NCI-H524 treated with DMSO at 0.1 percent for 48 hours (cell line): ENCODE measurements at regions not wholly inside any gene's neighbourhood (a gene's known extent, or its start where the extent isn't known, plus 50 kb on each side); places are given as distances from the start of the nearest gene placed in this dataset.

ENCODE experiments used
- DNase-seq: peaks from one replicate; lab custom pipeline; 2025; lab: John Stamatoyannopoulos, UW

DNA sequence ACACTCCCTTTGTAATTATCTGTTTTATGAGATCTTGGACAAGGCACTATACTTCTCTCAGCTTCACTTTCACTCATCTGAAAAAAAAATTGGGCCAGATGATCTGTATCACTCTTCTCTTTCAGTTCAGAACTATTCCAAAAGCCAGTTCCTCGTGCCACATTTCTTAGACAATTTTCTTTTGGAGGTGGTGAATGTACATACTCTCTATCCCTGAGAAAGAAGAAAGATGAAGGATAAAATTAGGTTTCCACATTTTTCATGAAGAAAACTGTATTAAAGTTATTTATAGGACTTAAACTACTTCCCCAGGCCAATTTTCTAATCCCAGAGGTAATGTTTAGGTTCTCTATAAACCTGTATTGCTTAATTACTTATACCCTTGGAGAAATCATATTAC, 171.6 kb downstream of the SLC6A15 start:
- no peak for DNase-seq

DNA sequence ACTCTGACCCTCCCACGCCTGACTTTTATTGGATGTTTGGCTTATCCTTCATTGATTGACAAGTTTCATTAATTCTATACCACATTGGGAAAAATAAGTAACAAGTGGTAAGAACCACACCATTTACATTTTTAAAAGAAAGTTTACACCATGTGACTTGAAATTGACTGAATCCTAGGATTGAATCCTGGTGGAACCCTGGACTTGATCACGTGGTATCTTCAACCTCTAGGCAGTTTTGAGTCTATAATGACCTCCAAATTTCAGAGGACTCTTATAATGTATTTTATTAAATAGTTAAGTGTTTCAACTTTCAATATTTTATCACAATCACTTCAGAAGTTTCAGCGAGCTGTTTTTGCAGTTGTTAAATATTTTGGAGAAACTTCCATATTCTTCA, 172.0 kb downstream of the SLC6A15 start:
- no peak for DNase-seq

DNA sequence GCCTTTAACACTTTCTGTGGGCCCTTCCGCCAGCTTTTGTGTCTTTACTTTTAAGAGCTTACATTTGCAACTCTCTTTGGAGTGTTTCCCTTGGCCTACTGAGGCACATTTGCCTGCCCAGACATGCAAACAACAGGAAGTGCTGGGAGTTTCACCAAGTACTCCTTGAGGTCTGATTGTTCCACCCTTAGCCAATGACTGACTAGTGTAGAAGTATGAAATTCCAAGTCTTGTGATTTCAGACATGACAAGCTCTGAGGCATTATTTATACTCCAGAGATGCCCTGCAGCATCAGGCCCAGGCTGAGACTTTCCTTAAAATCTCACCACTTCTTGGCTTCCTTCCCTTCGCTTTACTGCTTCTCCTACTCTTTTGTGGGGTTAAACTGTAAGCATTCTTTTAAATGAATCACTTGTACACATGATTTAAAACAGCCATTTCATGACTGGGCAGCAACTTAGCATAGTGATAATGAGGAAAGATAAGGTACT, 174.1 kb downstream of the SLC6A15 start:
- DNase-seq = no peak

DNA sequence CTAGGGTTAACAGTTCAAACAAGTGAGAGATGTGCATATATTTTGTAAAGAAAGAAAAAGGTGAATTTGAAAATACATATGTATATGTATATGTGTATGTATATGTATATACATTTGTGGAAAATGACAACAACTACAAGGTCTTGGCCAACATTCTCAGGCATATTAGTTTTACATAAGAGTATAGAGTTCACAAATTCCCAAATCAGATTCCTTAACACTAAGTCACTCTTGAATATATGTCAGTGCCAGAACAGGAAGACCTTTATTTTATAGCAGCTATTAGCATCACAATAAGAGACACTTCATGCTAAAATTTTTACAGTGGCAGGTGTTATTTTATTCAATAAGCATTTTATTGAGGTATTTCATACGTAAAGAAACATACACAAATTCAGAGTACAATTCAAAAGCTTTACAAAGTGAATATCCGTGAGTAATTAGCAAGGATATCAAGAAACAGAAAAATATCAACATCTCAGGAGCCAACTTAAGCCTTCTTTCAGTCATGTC, 179.7 kb downstream of the SLC6A15 start:
- DNase-seq = no peak

DNA sequence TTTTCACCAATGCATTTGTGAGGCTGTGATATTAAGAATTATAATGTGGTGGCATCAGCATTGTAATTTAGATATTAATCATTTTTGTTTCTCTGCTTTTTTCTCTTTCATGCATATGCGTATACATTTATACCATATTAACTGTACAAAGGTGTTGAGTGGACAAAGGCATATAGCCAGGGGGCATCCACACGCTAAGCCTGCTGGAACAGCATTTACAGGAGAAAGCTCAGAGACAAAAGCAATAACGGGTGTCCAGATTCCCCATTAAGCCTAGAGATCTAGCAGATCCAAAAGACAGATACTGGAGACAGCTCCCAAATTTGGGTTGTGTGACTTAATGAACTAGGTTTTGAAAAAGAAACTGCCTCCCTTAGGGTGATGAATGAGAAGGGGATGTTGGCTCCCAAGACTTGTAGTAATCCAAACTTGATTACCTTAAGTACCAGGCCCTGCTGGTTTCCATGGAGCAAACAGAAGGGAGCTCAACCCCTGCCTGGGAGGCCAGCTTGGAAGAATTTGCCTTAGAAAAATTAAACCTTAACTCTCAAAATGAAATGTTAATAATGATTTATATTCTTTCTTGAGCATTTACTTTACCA, 181.9 kb downstream of the SLC6A15 start:
- DNase-seq = no peak

DNA sequence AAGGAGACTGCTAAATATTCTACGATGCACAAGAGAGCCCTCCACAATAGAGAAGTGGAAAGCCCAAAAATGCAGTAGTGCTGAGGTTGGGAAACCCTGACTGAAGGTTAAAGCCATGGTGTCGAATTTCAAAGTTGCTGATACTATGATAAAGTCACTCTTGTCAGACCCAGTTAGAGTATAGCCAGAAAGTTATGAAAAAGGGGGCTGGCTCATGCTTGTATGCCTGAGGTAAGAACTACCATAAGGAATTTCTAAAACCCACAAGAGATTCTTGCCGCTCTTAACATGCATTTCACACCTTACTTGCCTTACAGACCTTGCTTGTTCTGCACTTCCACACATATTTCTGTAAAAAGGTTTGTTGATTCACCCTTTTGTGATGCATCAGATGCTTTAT, 184.6 kb downstream of the SLC6A15 start:
- DNase-seq = no peak

DNA sequence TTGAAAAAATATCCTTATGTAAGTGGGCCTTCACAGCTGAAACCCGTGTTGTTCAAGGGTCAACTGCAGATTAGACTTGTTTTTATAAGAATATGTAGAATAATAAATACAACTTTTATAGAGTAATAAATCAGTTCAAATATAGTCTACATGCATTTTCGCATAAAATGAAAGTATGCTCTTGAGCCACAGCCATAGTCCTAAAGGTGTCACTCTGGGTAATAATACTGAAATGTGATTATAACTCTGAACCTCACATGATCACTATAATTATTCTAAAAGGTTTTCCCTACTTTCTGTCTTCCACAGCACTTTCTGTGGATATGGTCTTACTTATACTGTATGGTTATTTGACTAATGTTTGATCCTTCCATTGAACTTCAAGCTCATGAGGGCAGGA, 185.8 kb downstream of the SLC6A15 start:
- DNase-seq = no peak

DNA sequence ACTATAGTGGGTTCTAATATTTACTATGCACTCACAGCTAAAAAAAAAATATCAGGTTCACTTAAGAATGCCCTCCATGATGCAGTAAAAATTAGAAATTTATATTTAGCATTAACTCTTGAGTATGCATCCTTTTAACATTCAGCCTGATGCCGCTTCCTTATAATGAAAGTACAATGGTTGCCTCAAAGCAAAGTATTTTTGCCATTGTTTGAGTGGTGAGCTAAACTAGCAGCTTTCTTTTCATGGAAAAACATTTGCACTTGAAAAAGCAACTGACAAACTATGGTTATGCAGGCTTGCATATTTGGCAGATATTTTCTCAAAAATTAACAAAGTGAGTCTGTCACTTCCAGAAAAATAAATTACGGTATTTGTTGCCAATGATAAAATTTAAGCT, 188.6 kb downstream of the SLC6A15 start:
- DNase-seq = no peak

DNA sequence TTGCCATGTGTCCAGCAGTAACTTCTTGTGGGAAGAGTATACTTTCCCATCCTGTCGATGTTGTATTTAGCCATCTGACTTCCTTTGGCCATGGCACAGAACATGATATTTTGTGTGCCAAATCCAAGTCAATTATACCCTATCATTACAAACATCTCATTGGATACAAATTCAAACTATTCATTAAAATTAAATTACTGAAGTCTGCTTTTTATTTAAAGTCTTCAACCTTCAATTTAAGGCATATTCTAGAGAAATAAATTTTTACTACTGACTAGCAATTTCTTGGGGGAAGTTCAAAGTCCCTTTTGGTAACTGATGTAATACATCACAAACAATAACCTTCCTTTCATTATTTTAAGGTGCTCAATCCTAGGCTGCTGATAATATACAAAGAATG, 192.6 kb downstream of the SLC6A15 start:
- no peak for DNase-seq

DNA sequence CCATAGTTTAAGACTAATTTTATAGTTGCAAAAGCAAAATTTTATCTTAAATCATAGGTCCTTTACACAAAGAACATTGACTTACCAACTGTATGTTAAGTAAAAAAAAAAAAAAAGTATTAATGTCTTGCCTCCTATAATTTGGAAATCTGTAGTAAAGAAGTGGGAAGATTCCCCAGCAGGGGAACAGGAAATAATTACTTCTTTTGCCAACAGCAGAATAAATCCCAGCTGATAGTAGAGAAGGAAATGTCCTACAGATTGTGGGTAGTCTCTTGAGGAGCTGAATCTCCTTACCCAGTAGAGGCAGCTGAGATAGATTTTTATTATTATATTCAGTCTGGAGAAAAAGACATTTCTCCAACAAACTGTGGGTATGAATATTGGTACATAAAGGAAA, 193.7 kb downstream of the SLC6A15 start:
- DNase-seq = no peak

DNA sequence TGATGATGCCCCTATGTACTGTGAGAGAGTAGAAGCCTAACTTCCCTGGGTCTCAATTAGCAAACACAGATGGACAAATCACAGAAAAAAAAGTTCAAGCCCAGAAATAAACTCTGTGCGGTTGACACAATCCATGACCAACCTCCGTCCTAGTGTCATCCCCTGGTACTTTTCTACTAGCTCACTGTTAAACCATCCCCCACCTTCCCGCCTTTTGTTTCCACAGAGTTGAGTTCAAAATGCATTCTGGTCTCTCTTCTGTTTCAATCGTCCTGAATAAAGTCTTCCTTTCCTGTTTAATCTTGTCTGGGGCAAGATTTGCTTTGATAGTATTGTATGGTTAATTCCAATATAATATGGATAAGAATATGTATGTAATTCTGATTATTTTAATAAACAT, 199.9 kb downstream of the SLC6A15 start:
- DNase-seq = no peak

DNA sequence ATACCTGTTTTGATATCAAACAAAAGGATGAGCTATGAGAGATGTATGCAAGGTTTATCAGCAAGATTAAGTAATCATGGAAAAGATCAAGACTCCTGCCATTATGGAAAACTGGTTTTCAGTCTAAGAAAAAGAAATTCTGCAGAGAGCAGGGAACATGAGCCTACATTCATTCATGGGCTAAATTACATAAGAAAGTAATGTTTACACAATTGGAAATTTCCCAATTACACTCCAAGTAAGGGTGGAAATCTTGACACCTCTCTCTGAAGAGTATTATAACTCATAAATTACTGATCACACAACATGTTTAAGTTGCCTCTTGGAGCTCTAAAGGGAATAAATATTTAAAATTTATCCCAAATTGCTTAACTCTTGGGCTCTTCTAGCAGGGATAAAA, 206.2 kb downstream of the SLC6A15 start:
- DNase-seq = no peak

DNA sequence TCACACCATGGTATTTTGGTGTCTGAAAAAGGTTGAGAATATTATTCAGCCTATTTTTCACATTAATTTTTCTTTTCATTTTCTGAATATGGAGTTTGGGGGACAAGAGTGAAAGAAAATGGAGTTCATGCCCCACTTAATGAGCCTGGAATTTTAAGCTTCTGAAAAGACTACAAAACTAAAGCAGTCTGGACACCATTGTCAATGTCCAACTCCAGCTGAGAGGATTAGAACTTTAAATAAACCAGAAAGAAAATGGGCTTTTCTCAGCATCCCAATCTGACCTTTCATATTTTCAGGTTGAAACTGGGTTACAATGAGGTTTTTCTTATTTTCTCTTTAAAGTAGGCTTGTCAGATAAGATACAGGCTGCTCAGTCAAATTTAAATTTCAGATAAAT, 207.7 kb downstream of the SLC6A15 start:
- DNase-seq = no peak

DNA sequence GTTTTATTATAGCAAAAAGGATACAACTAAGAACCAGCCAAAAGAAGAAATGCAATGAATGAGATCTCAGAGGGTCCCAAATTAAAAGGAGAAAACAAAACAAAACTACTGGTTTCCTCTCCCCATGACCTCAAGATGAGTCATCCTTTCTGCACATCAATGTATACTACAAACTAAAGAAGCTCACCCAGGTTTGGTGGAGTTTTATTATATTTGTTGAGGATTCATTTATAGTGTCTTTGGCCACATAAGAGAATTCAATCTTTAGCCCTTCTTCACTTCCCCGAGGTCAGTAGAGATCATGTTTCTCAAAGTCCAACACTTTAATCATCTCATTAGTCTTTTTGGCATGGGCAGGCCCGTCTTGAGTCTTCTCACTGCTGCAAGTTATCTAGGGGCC, 210.6 kb downstream of the SLC6A15 start:
- no peak for DNase-seq

DNA sequence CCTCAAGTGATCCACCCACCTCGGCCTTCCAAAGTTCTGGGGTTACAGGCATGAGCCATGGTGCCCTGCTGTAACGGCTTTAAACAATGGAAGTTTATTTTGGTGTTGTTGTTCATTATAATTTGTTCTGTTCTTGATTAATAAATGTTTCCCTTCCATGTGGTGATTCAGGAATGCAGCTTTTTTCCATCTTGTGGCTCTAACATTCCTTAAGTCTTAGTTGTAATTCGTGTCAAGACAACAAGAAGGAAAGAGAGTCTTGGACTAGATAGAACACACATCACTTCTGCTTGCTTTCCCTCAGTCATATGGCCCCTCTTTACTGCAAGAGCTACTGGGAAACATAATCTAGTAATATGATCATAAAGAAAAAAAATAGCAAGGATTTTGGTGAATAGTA, 211.6 kb downstream of the SLC6A15 start:
- no peak for DNase-seq

DNA sequence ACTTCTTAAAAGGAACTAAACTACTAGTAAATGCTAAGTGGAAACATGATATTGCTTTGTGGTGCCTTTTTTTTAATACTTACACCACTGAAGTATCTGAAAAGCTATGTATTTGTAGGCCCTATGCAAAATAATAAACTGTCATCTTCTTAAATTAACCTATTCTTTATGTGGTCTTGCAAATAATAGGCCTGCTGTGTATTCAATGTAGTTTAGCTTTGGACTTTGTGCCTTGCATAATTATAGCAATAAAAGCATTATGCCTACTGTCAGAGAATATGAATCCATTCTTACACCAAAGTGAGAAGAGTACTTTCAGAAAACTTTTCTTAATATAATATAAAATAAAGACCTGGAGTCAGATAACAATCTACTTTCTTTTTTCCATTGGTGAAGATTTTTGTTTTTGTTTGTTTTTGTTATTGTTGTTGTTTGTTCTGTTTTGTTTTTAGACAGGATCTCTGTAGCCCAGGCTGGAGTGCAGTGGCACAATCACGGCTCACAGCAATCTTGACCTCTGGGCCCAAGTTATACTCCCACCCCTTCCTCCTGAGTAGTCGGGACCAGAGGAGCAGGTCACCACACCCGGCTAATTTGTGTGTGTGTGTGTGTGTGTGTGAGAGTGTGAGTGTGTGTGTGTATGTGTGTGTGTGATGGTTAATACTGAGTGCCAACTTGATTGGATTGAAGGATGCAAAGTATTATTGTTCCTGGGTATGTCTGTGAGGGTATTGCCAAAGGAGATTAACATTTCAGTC, 213.8 kb downstream of the SLC6A15 start:
- DNase-seq = no peak

DNA sequence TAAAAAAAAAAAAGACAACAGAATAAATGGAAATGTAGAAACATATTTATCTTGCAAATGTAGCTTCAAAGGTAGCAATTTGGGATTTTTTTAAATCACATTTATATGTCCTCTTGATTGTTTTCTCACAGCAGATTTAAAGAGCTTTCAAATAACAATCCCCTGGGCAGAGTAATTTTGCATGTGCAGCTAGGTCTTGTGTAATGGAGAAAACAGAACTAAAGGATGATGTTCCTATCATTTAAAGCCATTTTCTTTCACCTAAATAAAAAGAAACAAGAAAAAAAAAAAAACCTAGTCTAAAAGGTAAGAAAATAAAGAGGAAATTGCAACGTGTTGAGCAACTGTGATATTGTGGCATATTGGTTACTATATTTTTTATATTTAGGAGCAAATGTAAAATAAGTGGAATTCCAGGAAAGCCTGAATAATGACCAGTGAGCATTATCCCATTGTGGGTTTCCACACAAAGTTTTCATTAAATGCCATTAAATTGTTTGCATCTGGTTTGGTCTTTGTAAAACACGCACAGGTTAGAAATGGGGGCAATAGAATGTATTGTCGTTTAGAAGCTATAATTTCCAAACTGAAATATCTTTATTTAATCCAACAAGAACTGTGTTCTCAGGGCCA, 215.6 kb downstream of the SLC6A15 start:
- no peak for DNase-seq

DNA sequence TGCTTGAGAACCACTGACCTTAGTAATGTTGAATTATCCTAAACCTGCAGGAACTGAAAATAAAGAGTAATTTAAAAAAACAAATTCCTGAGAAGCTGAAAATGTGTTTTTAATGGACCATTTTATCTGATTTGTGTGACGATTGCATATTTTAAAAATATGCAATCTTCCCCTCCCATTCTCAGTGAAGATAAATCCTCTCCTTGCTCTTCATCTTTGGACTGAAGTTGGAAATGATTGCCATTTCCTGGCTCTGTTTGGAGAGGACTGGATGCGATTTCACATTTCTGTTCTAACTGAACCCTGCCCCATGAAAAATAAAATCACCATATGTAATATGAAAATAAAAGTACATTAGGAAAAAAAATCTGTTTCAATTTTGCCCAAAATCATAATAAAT, 216.3 kb downstream of the SLC6A15 start:
- DNase-seq = no peak

DNA sequence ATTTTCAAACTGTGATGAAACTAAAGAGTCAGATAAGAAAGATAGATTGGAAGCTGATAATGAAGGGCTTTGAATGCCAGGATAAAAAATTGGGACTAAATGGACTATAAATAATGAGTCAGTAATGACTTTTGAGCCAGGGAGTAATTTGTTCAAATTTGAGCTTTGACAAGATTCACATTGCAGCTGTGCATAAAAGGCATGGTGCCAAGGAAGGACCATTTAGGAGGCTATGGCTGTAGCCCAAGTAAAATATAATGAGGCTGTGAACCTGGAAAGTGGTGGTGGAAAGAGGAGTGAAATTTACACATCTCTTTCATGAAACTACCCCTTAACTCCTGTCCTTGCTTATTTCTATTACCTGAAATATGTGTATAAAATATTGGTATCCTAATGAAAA, 218.5 kb downstream of the SLC6A15 start:
- DNase-seq = no peak

DNA sequence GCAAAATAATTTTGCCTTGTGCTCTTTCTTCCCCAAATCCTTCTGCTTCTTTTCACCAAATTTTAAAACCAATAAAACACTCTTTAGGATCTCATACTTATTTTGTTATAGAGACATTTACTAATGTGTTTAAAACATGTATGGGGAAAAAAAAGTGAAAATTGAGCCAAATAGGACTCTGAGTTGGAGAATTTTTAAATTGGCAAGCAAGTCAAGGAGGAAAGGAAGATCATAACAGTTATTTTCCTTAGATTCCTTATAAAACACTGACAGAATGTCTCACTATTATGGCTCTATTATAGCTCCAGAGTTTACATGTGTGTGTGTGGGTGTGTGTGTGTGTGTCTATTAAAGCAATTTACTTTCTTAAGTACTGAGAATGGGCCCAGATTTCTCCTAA, 220.5 kb downstream of the SLC6A15 start:
- DNase-seq = no peak

DNA sequence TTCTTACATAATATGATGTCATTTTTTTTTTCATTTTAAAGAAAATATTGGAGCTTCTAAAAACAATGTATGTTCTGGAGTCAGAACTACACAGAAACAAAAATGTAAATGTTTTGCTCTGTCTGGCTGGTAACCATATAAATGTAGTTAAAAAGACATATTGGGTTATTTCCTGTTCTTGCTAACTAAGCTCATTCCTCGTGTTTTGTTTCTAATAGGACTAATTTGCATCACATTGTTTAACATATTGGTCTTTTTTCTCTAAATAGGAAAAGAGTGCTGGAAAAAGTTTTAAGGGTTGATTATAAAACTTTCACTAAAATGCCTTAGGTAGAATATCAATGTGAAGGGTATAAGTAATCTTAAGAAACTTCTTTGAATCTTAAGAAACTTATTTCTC, 221.3 kb downstream of the SLC6A15 start:
- DNase-seq = no peak

DNA sequence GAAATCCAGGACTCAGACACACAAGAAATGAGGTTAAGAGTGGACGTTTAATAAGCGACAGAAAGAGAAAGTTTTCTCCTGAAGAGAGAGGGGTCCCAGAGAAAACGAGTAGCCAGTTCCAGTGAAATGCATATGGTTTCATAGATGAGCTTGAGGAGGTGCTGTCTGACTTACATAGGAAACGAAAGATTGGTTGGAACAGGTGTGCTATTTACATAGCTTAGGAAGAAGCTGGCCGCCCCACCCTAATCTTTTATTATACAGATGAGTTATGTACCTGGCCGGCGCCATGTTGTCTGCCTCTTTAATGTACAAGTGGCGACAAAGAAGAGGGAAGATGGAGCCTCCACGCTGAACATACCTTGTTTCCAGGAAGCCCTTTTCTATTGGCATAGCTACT, 223.0 kb downstream of the SLC6A15 start:
- DNase-seq = no peak

DNA sequence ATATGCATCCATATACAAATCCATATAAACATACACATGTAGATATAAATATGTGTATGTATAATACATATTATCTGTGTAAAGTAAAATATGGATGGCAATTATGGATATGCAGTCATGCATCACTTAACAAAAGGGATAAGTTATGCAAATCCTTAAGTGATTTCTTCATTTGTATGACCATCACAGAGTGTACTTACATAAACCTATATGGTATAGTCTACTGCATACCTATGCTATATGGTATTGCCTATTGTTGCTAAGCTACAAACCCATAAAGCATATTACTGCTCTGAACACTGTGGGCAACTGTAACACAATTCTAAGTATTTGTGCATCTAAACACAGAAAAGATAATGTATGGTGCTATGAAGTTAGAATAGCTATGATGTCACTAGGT, 227.2 kb downstream of the SLC6A15 start:
- DNase-seq = no peak
